ENCODE measurements at regions not wholly inside any gene's neighbourhood (a gene's known extent, or its start where the extent isn't known, plus 50 kb on each side); places are given as distances from the start of the nearest gene placed in this dataset.

DNA sequence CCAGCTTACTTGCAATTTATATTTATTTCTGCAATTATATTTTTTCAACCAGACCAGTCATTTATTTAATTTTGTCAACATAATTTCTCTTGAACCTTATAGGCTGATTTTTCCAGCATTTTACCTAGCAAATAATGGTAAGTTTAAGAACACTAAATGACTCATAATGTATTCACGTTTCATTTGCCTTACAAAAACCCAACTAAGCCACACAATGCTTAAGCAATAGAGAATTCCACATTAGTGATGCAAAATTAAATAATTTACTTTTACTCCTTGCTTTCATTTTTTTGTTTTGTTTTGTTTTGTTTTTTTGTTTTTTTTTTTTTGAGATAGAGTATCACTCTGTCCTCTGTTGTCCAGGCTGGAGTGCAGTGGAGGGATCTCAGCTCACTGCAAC, 110.4 kb upstream of the VRK2 start:
- no peak for DNase-seq (ENCODE audit: low read depth in 2 of 2)

- no peak for DNase-seq (ENCODE audit: low read depth in 2 of 2)
Observed at GRCh38 chr2:57937456-57937855, 109.2 kb upstream of the VRK2 start.

DNA sequence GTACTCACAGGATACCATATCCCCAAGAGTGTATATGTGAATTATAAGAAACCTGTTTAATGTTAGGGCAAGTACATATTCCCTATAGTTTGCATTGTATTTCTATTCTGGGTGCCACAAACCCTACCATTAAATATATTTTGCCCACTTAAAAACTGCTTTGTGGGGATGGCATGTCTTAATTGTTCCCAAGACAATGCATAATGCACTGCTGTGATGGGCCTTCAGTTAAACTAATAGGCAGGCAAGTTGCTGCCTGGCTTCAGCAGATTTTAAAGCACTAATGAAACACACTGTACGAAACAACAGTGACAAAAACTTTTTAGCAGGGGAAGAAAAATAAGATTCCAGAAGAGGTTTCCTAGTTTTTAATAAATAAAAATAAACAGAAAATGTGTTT, 104.8 kb upstream of the VRK2 start:
- no peak for DNase-seq (ENCODE audit: low read depth in 2 of 2)

- DNase-seq (ENCODE audit: low read depth in 2 of 2), result no peak
Observed at GRCh38 chr2:57943315-57943714, 103.3 kb upstream of the VRK2 start.

GRCh38 chr2:57947398-57947797, 99.2 kb upstream of the VRK2 start:
- DNase-seq (ENCODE audit: low read depth in 2 of 2), result no peak

- DNase-seq (ENCODE audit: low read depth in 2 of 2), result no peak
Observed at GRCh38 chr2:57954020-57954419, 92.6 kb upstream of the VRK2 start.

DNA sequence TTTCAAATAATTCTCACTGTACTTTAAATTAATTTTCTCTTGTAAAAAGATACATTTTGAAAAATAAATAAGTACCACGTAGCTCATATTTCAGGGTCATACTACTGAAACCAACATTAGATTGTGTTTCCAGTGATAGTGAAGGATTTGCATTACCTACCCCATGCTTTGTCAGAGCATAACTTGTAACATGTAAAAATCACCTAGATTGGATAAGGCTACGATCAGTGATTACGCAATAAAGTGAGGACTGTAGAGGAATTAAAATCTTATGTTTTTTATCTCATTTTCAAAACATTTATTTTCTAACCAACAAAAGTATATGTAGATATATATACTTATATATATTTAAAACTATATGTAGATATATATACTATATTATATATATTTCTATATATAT, 89.4 kb upstream of the VRK2 start:
- DNase-seq (ENCODE audit: low read depth in 2 of 2), result no peak

GRCh38 chr2:57959390-57959789, 87.2 kb upstream of the VRK2 start:
- no peak for DNase-seq (ENCODE audit: low read depth in 2 of 2)

- no peak for DNase-seq (ENCODE audit: low read depth in 2 of 2)
Observed at GRCh38 chr2:57962861-57963260, 83.7 kb upstream of the VRK2 start.

DNA sequence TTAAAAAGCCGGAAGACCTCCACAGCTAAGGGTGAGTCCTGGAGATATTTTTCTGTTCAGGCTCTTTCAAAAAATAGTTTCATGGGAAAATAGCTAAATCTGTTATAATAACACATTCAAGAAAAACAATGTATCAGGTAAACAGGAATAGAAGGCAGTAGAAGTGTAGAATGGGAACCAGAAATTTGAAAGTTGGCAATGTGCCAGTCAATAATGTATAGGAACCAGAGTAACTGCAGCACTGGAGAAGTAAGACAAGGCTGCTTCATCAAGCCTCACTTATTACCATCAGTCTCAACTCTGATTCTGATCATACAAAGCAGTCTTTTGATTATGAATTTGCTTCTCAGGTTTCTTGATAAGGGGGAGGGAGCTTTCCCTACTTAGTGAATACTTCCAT, 81.4 kb upstream of the VRK2 start:
- no peak for DNase-seq (ENCODE audit: low read depth in 2 of 2)

DNA sequence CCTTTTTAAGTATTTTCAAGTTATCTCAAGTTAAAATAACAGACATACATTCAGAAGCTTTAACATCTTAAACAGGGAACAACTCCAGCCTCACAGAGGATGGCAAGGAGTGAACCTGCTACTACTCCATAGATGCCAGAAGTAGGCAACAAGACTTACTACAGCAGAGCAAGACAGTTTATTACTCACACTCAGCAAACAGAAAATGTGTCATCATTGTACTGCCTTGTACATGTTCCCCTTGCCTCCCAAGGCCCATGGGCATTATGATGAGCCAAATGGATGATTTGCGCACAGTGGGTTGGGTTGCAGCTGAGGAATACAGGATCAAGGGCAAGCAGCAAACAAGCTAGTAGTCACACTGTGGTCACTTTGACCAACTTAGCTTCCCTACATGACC, 80.6 kb upstream of the VRK2 start:
- no peak for DNase-seq (ENCODE audit: low read depth in 2 of 2)

- no peak for DNase-seq (ENCODE audit: low read depth in 2 of 2)
Observed at GRCh38 chr2:57973621-57974186, 72.9 kb upstream of the VRK2 start.

DNA sequence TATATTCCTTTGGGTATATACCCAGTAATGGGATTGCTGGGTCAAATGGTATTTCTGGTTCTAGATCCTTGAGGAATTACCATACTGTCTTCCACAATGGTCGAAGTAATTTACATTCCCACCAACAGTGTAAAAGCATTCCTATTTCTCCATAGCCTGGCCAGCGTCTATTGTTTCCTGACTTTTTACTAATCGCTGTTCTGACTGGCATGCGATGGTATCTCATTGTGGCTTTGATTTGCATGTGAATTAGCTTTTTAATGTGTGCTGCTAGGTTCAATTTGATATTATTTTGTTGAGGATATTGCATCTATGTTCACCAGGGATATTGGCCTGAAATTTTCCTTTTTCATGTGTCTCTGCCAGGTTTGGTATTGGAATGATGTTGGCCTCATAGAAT, 67.4 kb upstream of the VRK2 start:
- no peak for DNase-seq (ENCODE audit: low read depth in 2 of 2)

DNA sequence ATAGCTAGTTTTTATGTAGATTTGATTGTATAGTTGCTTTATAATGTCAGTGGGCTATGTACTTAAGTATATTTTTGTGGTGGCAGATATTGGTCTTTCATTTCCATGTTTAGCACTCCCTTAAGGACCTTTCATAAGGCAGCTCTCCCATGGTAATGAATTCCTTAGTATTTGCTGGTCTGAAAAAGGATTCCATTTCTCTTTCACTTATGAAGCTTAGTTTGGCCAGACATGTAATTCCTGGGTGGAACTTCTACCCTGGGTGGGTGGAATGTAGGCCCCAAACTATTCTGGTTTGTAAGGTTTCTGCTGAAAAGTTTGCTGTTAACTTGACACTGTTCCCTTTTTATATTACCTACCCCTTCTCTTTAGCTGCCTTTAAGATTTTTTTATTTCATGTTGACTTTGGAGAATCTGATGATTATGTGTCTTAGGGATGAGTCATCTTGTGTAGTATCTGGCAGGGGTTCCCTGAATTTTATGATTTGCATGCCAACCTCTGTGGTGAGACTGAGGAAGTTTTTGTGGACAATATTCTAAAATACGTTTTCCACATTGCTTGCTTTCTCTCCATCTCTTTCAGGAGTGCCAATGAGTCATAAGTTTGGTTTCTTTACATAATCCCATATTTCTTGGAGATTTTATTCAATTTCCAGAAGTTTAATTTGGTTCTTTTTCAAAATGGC, 65.4 kb upstream of the VRK2 start:
- DNase-seq (ENCODE audit: low read depth in 2 of 2), result no peak

DNA sequence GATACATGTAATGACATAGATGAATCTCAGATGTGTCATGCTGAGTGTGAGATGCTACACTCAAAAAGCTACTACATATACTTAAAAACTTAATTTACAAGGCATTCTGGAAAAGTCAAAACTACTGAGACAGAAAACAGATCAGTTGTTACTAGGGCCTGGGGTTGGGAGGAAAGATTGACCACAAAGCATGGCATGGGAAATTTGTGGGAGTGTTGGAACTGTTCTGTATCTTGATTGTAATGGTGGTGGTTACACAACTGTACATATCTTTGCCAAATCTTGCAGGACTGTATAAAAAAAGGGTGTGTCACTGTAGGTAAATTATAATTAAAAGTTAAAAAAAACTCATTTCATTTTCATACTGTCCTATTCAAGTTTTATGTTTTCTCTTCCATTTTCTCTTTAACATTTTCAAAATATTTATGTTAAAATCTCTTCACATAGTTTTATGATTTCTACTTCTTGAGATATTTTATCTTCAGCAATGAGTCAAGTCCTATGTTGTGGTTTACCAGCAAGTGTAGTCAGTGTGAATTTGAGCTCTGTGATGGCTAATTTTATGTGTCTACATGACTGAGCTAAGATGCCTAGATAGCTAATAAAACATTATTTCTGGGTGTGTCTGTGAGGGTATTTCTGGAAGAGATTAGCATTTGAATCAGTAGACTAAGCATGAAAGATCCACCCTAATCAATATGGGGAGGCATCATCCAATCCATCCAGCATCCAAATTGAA, 58.6 kb upstream of the VRK2 start:
- DNase-seq (ENCODE audit: low read depth in 2 of 2), result no peak

DNA sequence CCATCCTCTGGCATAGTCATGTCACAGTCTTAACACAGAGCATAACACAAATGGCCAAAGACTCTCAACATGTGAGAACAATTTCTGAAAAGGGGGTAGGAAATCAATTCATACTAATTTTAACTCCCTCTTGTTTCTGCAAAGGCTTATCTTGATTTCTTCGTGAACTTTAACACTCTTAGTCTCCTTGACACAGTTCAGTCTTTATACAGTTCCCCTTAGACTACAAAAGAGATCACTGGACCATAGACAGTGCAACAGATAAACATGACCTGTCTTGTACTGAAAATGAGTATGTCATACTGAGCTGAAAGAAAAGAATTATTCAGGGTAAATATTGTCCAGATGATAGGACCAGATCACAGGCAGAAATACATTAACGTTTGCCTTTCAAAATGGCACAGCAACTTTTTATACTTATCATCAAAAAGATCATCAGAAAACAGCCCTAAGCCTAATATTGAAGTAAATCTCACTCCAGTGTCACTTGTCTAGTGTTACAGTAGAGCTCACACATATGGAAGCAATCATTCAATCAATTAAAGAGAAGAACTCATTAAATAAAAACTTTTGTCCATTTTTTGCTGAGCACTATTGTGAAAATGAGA, 56.4 kb upstream of the VRK2 start:
- DNase-seq (ENCODE audit: low read depth in 2 of 2), result no peak
